ENCODE measurements at regions not wholly inside any gene's neighbourhood (a gene's known extent, or its start where the extent isn't known, plus 50 kb on each side); places are given as distances from the start of the nearest gene placed in this dataset.

DNA sequence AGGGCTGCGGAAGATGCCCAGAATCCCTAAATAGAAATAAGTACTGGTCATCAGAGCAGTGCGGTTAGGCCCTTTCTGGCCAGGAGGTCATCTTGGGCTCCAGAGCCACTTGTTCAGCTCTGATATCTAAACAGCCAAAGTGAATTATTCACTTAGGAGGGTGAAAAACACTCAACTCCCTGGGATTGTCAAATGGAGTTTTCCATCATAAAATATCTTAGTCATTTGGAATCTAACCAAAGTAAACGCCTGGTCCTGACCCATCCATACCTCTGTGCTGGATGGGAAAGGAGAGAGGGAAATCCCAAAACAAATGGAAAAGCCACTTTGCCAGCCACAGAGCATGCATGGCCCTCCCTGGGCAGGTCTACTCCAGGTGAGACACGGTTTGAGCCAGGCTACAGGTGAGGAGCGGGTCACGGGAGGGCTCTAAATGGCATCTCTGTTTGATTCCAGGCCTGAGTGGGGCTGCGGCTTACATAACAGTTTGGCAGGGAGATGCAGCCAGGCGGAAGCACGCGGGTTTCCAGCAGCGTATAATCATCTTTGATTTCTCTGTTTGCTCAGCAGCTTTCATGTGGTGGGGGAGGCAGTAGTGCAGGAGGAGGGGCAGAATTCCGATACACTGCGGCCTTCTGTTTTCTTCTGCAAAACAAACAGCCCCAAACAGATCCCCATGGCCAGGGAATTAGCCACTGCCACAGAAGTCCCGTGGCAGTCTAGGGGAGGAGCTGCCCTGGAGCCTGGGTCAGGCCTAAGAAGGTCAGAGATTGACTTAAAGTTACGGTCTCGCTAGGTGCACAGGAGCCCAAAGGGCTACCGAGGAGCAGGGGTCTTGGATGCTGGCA, 59.1 kb upstream of the ZNF648 start (continued):
- TF ChIP-seq, protein P1, sequence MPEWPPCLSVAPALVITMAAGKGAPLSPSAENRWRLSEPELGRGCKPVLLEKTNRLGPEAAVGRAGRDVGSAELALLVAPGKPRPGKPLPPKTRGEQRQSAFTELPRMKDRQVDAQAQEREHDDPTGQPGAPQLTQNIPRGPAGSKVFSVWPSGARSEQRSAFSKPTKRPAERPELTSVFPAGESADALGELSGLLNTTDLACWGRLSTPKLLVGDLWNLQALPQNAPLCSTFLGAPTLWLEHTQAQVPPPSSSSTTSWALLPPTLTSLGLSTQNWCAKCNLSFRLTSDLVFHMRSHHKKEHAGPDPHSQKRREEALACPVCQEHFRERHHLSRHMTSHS (tag by site-specific recombination; IDR thresholded peaks at IDR 0.05) = peak; percentile 73; the same call in 1 of the 2 replicates
- no peak for TF ChIP-seq ZNF776 (tag by site-specific recombination; IDR thresholded peaks at IDR 0.05; ENCODE audit: borderline replicate concordance)
- TF ChIP-seq ZNF10 (tag by site-specific recombination; IDR thresholded peaks at IDR 0.05) = no peak
- TF ChIP-seq ZFP3 (tag by site-specific recombination; IDR thresholded peaks at IDR 0.05; ENCODE audit: low read depth) = no peak
- 0 out of 2 replicates have a peak, but pooled peaks have one; percentile 35 for TF ChIP-seq ZBTB8A (tag by site-specific recombination; IDR thresholded peaks at IDR 0.05)
- no peak for TF ChIP-seq ZBTB7A (tag by site-specific recombination; IDR thresholded peaks at IDR 0.05; ENCODE audit: low read depth)
- TF ChIP-seq ZSCAN30 (tag by site-specific recombination; IDR thresholded peaks at IDR 0.05) = peak; percentile 81
- TF ChIP-seq ZNF654 (tag by site-specific recombination; IDR thresholded peaks at IDR 0.05; ENCODE audit: low read depth) = no peak
- TF ChIP-seq ZNF426 (tag by site-specific recombination; IDR thresholded peaks at IDR 0.05) = no peak
- no peak for TF ChIP-seq ZBTB48 (tag by site-specific recombination; IDR thresholded peaks at IDR 0.05)
- TF ChIP-seq, protein P2, sequence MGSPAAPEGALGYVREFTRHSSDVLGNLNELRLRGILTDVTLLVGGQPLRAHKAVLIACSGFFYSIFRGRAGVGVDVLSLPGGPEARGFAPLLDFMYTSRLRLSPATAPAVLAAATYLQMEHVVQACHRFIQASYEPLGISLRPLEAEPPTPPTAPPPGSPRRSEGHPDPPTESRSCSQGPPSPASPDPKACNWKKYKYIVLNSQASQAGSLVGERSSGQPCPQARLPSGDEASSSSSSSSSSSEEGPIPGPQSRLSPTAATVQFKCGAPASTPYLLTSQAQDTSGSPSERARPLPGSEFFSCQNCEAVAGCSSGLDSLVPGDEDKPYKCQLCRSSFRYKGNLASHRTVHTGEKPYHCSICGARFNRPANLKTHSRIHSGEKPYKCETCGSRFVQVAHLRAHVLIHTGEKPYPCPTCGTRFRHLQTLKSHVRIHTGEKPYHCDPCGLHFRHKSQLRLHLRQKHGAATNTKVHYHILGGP (tag by site-specific recombination; IDR thresholded peaks at IDR 0.05) = no peak
- no peak for TF ChIP-seq ZNF274 (IDR thresholded peaks at IDR 0.05; ENCODE audit: low read length)
- TF ChIP-seq ZNF274 (tag by site-specific recombination; IDR thresholded peaks at IDR 0.05; ENCODE audit: borderline replicate concordance) = no peak
- no peak for TF ChIP-seq KLF7 (tag by site-specific recombination; IDR thresholded peaks at IDR 0.05; ENCODE audit: borderline replicate concordance)
- peak; percentile 82 for TF ChIP-seq ZIC2 (tag by site-specific recombination; IDR thresholded peaks at IDR 0.05)
- no peak for TF ChIP-seq ZNF223 (tag by site-specific recombination; IDR thresholded peaks at IDR 0.05)
- TF ChIP-seq ZSCAN16 (tag by site-specific recombination; IDR thresholded peaks at IDR 0.05) = no peak
- TF ChIP-seq, protein P3, sequence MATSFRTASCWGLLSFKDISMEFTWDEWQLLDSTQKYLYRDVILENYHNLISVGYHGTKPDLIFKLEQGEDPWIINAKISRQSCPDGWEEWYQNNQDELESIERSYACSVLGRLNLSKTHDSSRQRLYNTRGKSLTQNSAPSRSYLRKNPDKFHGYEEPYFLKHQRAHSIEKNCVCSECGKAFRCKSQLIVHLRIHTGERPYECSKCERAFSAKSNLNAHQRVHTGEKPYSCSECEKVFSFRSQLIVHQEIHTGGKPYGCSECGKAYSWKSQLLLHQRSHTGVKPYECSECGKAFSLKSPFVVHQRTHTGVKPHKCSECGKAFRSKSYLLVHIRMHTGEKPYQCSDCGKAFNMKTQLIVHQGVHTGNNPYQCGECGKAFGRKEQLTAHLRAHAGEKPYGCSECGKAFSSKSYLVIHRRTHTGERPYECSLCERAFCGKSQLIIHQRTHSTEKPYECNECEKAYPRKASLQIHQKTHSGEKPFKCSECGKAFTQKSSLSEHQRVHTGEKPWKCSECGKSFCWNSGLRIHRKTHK (tag by site-specific recombination; IDR thresholded peaks at IDR 0.05) = no peak
- TF ChIP-seq, protein P4, sequence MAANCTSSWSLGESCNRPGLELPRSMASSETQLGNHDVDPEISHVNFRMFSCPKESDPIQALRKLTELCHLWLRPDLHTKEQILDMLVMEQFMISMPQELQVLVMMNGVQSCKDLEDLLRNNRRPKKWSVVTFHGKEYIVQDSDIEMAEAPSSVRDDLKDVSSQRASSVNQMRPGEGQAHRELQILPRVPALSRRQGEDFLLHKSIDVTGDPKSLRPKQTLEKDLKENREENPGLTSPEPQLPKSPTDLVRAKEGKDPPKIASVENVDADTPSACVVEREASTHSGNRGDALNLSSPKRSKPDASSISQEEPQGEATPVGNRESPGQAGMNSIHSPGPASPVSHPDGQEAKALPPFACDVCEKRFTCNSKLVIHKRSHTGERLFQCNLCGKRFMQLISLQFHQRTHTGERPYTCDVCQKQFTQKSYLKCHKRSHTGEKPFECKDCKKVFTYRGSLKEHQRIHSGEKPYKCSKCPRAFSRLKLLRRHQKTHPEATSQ (tag by site-specific recombination; IDR thresholded peaks at IDR 0.05) = no peak
- TF ChIP-seq YY2 (tag by site-specific recombination; IDR thresholded peaks at IDR 0.05) = no peak
- TF ChIP-seq OVOL3 (tag by site-specific recombination; IDR thresholded peaks at IDR 0.05) = no peak
- no peak for TF ChIP-seq ZNF16 (tag by site-specific recombination; IDR thresholded peaks at IDR 0.05; ENCODE audit: low read depth)
- TF ChIP-seq ZNF600 (tag by site-specific recombination; IDR thresholded peaks at IDR 0.05) = peak; percentile 98
- TF ChIP-seq, protein P5, sequence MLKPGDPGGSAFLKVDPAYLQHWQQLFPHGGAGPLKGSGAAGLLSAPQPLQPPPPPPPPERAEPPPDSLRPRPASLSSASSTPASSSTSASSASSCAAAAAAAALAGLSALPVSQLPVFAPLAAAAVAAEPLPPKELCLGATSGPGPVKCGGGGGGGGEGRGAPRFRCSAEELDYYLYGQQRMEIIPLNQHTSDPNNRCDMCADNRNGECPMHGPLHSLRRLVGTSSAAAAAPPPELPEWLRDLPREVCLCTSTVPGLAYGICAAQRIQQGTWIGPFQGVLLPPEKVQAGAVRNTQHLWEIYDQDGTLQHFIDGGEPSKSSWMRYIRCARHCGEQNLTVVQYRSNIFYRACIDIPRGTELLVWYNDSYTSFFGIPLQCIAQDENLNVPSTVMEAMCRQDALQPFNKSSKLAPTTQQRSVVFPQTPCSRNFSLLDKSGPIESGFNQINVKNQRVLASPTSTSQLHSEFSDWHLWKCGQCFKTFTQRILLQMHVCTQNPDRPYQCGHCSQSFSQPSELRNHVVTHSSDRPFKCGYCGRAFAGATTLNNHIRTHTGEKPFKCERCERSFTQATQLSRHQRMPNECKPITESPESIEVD (tag by site-specific recombination; IDR thresholded peaks at IDR 0.05) = no peak; the same call in 1 of the 2 replicates
- no peak for TF ChIP-seq ZNF354C (tag by site-specific recombination; IDR thresholded peaks at IDR 0.05; ENCODE audit: borderline replicate concordance, low read depth)
- TF ChIP-seq SP7 (tag by site-specific recombination; IDR thresholded peaks at IDR 0.05) = peak; percentile 97
- TF ChIP-seq ZNF266 (tag by site-specific recombination; IDR thresholded peaks at IDR 0.05; ENCODE audit: low read depth) = no peak
- 0 out of 2 replicates have a peak, but pooled peaks have one; percentile 67 for TF ChIP-seq ZNF24 (tag by site-specific recombination; IDR thresholded peaks at IDR 0.05)
- peak; percentile 76 for TF ChIP-seq TCF7L2 (IDR thresholded peaks at IDR 0.05; ENCODE audit: borderline replicate concordance, low read depth, low read length)
- no peak for TF ChIP-seq ZNF585B (tag by site-specific recombination; IDR thresholded peaks at IDR 0.05)
- TF ChIP-seq, protein P6, sequence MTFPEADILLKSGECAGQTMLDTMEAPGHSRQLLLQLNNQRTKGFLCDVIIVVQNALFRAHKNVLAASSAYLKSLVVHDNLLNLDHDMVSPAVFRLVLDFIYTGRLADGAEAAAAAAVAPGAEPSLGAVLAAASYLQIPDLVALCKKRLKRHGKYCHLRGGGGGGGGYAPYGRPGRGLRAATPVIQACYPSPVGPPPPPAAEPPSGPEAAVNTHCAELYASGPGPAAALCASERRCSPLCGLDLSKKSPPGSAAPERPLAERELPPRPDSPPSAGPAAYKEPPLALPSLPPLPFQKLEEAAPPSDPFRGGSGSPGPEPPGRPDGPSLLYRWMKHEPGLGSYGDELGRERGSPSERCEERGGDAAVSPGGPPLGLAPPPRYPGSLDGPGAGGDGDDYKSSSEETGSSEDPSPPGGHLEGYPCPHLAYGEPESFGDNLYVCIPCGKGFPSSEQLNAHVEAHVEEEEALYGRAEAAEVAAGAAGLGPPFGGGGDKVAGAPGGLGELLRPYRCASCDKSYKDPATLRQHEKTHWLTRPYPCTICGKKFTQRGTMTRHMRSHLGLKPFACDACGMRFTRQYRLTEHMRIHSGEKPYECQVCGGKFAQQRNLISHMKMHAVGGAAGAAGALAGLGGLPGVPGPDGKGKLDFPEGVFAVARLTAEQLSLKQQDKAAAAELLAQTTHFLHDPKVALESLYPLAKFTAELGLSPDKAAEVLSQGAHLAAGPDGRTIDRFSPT (tag by site-specific recombination; IDR thresholded peaks at IDR 0.05) = no peak
- no peak for TF ChIP-seq REPIN1 (tag by site-specific recombination; IDR thresholded peaks at IDR 0.05; ENCODE audit: low read depth)

Data from HEK293 (cell line).